ENCODE measurements at regions not wholly inside any gene's neighbourhood (a gene's known extent, or its start where the extent isn't known, plus 50 kb on each side); places are given as distances from the start of the nearest gene placed in this dataset.
A peak's percentile ranks its signal among the peaks of the same experiment; 100 is the strongest.

DNA sequence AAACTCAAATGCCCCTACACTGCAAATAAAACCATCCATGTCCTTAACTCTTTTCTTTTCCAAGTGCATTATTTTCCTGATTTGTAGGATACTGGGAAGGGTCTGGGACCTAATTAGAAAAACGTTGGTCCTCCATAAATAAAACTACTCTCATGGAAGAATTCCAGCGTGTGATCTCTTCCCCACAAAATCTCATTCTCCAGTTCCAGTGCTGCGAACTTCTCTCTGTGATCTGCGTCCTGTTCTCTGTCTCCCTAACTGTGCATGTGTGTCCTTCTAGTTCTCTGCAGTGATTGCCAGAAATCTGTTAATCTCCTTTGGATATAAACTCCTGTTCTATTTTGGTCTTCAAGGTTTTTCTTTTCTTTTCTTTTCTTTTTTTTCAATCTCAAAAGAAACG lies 148.1 kb downstream of the BBOX1 start:
- DNase-seq (ENCODE audit: extremely low read depth, low read depth) = no peak
- TF ChIP-seq, protein P1, sequence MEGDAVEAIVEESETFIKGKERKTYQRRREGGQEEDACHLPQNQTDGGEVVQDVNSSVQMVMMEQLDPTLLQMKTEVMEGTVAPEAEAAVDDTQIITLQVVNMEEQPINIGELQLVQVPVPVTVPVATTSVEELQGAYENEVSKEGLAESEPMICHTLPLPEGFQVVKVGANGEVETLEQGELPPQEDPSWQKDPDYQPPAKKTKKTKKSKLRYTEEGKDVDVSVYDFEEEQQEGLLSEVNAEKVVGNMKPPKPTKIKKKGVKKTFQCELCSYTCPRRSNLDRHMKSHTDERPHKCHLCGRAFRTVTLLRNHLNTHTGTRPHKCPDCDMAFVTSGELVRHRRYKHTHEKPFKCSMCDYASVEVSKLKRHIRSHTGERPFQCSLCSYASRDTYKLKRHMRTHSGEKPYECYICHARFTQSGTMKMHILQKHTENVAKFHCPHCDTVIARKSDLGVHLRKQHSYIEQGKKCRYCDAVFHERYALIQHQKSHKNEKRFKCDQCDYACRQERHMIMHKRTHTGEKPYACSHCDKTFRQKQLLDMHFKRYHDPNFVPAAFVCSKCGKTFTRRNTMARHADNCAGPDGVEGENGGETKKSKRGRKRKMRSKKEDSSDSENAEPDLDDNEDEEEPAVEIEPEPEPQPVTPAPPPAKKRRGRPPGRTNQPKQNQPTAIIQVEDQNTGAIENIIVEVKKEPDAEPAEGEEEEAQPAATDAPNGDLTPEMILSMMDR (IDR thresholded peaks at IDR 0.05; ENCODE audit: low read depth, low read length) = no peak

DNA sequence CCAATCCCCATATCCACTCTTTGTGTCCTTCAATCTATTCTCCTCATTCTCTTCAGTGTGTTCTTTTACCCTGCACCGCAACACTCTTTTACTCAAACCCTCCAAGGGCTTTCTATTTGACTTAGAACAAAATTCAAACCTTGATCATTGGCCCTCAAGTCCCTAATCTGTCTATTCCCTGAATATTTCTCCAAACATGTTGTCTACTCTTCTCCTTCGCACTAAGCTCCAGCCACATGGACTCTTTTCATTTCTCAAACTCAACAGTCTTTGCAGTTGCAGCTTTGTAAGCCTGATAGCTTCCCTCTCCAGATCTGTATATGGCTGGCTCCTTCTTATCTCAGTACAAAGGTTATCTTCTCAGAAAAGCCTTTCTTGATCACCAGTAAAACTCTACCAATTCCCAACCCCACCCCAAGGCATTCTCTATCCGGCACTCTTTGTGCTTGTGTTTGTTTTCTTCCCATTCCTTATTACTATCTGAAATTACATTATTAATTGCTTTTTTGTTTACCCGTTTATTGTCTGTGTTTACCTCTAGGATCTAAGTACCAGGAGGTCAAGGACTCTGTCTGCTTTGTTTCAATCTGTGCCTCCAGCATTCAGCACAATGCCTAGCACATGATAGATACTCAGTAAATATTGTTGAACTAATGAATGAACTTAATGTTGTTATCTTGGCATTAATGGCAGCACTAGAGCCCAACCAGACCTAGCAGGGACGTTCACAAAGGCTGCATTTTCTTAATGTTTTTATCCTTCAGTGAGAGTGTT lies 147.4 kb downstream of the BBOX1 start:
- TF ChIP-seq, protein P1 (IDR thresholded peaks at IDR 0.05; ENCODE audit: low read depth, low read length) = no peak
- DNase-seq (ENCODE audit: extremely low read depth, low read depth) = no peak

DNA sequence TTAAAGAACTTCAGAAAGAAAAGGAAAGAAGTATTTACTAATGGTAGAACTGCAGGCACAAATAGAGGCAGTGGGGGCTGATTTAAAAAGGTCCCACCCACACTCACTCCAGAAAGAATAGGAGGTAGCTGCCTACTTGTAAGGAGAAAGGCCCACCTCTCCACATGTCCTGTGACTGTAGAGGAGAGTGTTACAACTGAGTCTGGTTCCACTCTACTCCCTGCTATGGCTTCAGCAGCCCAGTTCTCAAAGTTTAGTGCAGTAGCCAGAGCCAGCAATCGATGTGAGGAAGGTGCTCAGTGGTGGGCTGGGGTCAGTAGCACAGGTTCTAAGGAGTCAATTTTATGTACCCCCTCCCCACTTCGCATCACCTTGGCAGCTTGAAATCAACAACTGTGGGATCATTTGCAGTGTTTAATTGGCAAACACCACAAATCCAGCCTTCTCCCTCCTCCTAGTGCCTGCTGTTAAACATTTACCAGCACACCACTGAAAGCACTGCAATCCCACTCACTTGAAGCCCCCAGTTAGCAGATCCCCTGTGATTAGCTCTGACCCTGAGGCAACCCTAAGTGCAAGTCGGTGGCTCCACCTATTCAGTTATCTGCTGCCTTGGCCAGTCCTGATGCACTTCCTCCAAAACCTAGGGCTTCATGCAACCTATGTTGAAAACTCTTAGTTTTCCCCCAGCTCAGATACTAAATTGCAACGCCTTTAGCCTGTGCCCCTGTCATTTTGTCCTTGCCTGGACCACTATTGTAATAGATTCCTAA lies 146.6 kb downstream of the BBOX1 start:
- DNase-seq (ENCODE audit: extremely low read depth, low read depth) = no peak
- TF ChIP-seq, protein P1 (IDR thresholded peaks at IDR 0.05; ENCODE audit: low read depth, low read length) = no peak

DNA sequence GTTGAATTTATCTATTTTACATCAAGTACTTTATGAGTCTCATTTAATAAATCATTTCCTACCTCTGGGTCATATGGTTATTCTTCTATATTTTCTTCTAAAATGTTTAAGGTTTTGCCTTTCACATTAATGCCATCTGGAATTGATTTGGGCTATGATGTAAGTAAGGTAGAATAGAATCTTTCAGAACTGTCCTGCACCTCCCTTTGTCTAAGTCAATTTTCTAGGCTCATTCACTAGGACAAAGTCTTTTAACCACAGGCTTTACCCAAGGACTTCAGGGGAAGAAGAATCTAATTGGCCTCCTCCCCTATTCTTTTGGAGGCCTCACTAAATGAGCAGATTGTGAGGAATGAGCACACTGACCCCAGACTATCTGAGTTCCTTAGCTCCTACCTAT lies 146.0 kb downstream of the BBOX1 start:
- TF ChIP-seq, protein P1 (IDR thresholded peaks at IDR 0.05; ENCODE audit: low read depth, low read length) = no peak
- DNase-seq (ENCODE audit: extremely low read depth, low read depth) = no peak

DNA sequence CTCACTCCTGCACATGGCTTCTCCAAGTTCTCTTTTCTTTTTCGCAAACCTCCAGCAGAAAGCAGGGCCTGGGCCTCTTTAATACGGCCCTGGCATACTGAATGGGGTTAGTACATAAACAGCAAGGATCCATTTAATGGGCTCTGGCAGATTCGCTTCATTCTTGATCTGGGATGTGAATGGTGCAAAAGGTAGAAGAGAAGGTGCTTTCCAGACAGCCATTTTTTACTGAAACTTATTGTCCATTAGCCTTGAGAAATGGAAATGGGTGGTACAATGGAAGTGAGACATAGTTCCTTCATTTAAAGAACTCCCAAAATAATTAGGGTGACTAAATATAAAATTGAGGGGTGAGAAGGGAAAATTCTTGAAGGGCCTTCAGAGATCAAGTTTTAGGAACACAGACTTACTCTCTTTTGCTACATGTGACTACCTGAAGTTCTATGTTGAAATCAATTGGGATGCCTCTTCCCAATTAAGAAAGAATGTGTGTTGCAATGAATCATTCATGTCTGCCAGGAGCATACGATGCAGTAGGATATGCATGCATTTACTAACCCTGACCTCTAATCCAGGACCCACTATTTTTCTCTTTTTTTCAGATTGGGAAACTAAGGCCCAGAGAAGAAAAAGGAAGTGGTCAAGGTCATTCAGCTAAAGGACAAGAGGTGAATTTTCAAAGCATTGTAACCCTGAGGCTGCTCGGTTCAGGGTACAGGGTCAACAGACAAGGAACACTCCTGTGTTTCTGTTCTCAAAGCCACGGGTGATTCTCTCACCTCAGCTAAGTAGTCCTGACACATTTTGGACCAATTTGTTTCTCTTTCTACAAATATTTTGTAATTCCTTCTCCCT lies 144.1 kb downstream of the BBOX1 start:
- DNase-seq (ENCODE audit: extremely low read depth, low read depth) = no peak
- TF ChIP-seq, protein P1 (IDR thresholded peaks at IDR 0.05; ENCODE audit: low read depth, low read length) = no peak

DNA sequence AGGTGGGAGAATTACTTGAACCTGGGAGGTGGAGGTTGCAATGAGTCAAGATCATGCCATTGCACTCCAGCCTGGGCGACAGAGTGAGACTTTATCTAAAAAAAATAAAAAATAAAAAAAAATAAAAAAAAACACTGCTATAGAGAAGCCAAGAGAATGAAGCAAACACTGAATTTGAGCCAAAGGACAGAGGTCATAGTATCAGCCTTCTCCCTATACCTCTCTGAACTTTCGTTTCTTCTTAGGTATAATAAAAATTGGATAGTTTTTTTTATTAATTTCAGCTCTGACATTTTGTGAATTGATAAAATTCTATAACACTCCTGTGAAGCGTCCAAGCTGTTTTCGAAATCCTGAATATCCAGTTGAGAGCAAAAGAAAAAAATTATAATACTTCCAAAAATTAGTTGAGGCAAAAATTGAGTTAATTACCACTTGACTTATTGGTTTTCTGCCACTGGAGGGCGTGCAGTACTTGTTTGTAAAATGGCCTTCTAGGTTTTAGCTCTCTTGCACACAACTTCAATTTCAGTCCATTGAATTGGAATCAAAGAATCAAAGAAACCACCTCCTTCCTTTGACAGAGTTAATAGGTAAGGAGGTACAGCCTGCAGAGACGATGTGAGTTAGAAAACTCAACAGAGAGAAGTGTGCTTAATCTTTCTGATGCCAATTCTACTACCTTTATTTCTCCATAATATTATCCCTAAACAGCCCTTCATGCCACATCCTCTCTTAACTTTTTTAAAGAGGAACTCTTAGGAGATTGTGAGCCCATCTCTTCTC lies 143.2 kb downstream of the BBOX1 start:
- peak; percentile 62 for DNase-seq (ENCODE audit: extremely low read depth, low read depth)
- TF ChIP-seq, protein P1 (IDR thresholded peaks at IDR 0.05; ENCODE audit: low read depth, low read length) = peak; percentile 58
